GM21515 (cell line): ENCODE measurements at regions not wholly inside any gene's neighbourhood (a gene's known extent, or its start where the extent isn't known, plus 50 kb on each side); places are given as distances from the start of the nearest gene placed in this dataset.

Source experiments
- ATAC-seq: cut with Tn5 transposase; IDR thresholded peaks from one replicate; pipeline ENCODE4 v1.9.1; 2021; ENCODE audit not compliant: unreplicated experiment

DNA sequence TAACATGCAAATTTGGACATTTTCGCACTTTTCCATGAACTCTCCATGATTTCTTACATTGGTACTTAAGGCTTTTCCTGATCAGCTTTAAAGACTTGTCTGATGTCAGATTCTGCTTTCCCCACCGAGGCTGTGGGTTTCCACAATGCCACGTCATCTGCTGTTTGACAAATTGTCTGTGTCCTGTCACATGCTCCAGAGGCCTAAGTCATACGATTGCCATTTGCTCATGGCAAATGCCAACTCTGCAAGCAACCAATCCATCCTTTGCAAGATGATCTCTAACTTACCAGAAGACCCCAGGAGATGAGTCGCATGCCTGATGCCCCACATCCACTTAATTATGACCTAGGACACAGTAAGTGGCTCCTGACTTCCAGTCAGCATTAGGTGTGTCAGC, 556.5 kb downstream of the BMP2 start:
- ATAC-seq = no peak

GRCh38 chr20:7327810-7328209, 560.3 kb downstream of the BMP2 start:
- ATAC-seq = no peak

DNA sequence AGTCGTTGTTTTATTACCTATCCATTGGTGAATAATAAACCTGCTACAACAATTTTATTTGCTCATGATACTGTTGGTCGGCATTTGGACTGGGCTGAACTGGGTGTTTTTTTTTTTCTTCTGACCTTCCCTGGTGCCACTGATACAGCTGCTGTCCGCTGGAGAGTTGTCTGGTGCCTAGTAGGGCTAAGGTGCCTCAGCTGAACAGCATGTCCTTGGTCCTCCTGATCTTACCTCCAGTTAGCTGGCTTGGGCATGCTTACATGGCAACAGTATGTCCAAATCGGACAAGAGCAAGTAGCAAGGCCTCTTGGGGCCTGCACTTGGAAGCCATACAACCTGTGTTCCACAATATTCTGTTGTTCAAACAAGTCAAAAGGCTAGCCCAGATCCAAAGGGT, 563.4 kb downstream of the BMP2 start:
- no peak for ATAC-seq

DNA sequence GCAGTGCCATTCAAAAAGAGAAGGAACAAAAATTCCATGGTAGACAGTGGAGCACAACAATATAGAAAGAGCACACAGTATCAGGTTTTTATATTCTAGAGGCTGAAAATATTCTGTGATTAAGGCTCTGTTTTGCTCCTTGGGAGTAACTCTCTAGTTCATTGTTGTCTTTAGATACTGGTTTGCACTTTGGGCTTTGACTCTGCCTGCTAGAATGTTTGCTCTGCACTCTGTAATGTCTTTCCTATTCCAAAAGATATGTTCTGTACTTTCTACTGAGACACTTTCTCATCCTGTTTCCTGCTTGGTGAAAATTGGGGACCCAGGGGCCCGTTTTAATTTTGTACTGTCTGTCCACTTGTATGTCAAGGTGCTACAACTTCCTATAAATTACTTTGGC, 564.7 kb downstream of the BMP2 start:
- no peak for ATAC-seq

DNA sequence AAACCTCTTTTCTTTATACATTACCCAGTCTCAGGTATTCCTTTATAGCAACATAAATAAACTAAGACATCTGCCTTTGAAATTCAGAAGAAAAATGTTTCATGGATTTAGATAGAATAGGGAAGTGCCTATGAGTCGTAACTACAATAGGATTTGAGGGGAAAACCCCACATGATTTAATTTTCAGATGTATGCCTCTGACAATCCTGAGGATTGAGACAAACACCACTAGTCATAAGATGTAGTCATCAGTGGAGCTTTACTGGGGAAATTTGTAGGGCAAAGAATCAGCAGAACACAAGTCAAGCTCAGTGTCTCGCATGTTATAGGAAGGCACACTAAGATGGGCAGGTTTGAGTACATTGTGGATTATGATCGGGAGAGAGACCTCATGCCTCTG, 566.4 kb downstream of the BMP2 start:
- ATAC-seq = no peak

- no peak for ATAC-seq
These were observed 578.5 kb downstream of the BMP2 start for GRCh38 chr20:7346026-7346425.

DNA sequence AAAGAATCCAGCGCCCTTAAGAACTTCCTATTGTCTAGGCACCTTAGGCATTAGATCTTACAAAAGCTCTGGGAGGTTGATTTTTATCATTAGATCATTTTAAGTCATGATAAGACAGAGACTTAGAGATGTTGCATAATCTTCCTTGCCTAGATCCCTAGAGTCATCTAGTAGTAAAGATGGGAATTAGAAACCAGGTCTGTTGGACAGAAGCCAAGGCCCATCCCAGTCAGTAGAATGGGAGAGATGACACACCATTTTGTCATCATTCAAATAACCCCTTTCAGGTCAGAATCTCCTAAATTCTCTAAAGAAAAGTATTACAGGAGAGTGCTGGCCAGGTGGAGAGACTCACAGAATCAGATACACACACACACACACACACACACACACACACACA, 579.1 kb downstream of the BMP2 start:
- ATAC-seq = no peak

DNA sequence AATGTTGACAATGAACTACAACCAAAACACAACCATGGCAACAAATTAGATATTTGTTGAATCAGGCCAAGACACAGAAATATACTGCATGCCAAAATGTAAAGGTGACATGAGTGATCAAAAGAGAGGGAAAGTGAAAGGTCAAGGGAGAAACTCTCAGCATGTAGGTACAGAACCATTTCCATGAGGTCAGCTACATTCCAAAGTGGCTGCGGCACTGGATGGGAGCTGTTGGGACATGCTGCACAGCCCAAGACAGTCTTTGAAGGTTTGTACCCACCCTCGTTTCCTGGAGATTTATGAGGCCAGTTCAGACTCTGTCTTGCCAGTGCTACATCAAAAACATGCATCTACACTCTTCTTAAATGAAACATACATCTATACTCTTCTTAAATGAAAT, 579.9 kb downstream of the BMP2 start:
- no peak for ATAC-seq

DNA sequence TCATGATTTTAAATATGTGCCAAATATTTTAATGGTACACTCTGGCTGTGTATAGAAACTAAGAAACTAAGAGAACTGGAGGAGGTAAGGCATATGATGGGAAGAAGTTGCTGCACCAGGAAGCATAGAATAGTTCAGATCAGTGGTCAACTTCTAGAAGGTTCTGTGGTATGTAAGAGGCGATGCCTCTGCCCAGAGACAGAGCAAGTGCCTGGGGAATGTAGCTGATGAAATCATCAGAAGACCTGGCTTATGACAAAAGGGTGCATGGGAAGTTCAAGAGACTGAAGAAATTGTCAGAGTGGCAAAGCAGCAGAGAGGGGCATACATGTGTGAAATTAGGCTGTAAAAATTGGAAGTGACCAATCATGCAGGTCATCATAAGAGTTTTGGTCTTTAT, 580.8 kb downstream of the BMP2 start:
- ATAC-seq = no peak

GRCh38 chr20:7352165-7352564, 584.7 kb downstream of the BMP2 start:
- ATAC-seq = no peak

- no peak for ATAC-seq
These were observed 585.2 kb downstream of the HAO1 start for GRCh38 chr20:7355051-7355450.

DNA sequence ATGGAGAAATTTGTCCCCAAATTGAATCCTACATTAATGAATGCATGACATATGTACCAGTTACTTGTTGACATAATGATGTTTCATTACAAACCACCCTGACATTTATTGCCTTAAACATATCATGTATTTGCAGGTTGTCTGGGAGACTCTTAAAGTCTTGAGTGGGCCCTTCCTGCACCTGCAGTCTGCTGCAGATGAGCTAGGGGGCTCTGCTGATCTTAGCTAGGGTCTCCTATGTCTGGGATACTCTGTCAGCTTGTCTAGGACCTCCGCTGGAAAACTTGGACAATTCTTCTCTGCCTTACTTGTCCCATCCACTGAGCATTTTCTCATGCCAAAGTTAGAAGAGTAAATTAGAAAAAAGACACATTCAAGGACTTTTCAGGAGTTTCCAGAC, 581.6 kb downstream of the HAO1 start:
- ATAC-seq = no peak

DNA sequence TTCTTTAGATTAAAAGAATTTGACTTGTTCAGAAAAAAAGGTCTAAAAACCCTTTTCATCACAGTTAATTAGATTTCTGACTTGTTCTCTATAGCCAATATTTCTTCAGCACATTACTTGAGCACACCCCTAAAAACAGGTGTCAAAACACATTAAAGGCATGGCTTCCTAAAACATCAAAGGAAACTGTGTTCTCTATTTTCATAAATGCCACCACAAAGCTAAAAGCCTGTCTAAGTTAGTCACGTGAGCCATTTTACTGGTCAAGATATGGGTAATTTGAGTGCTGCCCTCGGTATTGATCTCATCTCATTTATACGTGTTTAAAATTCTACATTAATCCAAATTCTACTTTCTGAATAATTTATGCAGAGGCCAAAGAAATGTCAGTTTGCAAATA, 580.5 kb downstream of the HAO1 start:
- ATAC-seq = no peak

- no peak for ATAC-seq
These were observed 578.9 kb downstream of the HAO1 start for GRCh38 chr20:7361321-7361720.

GRCh38 chr20:7361931-7362330, 578.3 kb downstream of the HAO1 start:
- ATAC-seq = no peak

DNA sequence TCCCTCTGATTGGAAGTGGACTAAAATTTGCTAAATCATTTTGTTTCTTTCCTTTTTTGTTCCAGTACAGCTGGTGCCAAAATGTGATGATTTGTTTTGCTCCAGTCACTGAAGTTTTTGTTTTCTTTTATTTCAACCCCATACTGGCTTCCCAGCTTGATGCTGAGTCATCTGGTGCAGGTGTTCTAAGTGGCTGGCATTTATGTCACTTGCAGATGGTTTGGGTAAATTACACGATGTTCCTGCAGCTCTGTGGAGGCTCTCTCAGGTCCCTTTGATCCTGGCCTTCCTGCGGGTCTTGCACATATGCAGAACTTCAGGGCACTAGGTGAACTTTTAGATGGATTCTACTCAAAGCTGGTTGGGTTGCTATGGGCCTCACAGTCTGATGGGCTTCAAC, 577.7 kb downstream of the HAO1 start:
- no peak for ATAC-seq

- no peak for ATAC-seq
These were observed 574.1 kb downstream of the HAO1 start for GRCh38 chr20:7366189-7366588.

DNA sequence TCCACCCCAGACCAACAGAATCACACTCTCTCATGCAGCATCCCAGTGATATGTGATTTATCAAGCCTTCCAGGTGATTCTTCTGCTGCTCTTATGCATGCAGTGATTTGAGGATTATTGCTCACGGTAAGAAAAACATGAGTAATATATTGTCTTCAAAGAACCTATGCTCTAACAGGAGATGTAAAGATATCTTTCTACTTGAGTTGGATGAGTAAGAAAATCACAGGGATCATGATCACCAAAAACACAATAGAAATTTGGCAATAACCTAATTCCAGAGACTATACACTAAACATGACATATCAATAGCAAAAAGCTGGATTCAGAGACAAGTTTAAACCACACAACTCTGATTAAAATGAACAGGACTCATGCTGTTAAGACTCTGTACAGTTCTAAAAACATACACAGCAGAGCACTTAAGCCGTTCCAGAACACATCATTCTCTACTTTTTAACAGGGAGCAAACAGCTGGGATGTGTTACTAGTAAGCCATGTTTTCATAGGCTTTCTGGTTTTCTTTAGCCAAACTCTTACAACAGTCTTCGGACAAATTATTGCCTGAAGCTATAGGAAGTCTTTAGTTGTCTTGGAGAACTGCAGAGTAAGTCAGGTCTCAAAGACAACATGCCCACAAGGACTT, 568.6 kb downstream of the HAO1 start:
- ATAC-seq = no peak

DNA sequence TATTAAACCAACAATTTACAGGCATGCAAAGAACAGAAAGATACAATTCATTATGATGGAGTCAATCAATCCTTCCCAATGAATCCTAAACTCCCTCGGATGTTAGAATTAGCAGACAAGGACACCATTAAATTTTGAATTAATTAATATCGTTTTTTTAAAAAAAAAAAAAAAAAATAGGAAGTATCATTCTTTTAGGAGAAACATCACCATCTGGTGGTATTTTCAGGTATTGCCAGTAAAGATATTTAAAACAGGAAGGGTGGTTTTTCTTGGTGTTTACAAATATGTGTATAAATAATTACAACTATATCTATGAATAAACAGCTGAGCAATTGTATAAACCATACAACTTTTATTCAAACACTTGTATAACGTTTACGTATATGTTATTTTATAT, 564.4 kb downstream of the HAO1 start:
- no peak for ATAC-seq

DNA sequence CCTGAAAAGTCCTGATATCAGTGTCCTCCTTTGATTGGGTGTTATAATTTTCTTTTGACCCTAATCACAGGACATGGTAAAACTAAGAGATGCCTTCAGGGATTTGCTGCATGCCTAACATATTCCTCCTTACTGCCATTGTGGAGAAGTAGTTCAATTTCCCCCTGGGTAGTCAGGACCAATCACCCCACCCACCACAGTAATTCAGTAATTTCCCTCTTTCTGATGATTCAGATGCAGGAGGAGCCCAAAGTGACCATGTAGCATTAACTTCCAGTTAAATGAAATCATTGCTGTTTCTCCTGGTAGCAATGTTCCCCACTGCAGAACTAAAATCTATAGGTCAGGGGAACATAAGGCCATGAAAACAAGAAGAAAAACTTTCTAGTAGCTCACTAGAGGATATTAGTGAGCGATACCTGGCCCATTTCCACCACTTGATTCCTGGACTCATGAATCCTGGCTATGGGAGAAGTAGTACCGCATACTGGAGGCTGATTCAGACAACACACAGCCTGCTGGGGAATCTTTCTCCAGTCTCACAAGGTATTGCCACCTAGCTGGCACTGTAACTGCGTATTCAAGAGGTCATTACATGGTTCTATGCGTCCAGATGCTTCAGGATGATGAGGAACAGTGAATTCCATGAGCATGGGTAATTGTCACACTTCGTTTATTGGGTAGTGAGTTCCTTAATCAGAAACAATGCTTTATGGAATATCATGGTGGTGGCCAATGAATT, 561.2 kb downstream of the HAO1 start:
- no peak for ATAC-seq

GRCh38 chr20:7379621-7380220, 560.5 kb downstream of the HAO1 start:
- no peak for ATAC-seq

GRCh38 chr20:7383216-7383615, 557.0 kb downstream of the HAO1 start:
- no peak for ATAC-seq
